Left ventricle myocardium superior (tissue), 1 donor: ENCODE measurements at regions not wholly inside any gene's neighbourhood (a gene's known extent, or its start where the extent isn't known, plus 50 kb on each side); places are given as distances from the start of the nearest gene placed in this dataset.

Experiments used
- ATAC-seq: fragments of 200-7000 bp; cut with Tn5 transposase; one replicate; pipeline ENCODE4 v1.9.1; 2020; ENCODE audit warnings: mild to moderate bottlenecking, moderate library complexity
- DNase-seq: peaks from one replicate; pipeline ENCODE4 v3.0.0-alpha.2; 2020
- intact Hi-C: fragments of 100-400 bp; cut with micrococcal nuclease; formaldehyde crosslinking; loops from one replicate; pipeline ENCODE4 v1.11.0; 2022
- donor health status: DM: no; HTN: yes; CAD: no; lungs with severe emphysema.

DNA sequence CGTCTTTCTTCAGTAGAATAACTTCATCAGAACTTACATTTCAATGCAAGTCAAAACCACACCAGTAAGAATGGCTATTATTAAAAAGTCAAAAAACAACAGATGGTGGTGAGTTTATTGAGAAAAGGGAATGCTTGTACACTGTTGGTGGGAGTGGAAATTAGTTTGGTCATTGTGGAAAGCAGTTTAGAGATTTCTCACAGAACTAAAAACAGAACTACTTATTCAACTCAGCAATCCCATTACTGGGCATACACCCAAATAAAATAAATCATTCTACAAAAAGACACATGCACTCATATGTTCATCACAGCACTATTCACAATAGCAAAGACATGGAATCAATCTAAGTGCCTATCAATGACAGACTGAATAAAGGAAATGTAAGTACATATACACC is 231.2 kb downstream of the NHLRC3 start:
- ATAC-seq = peak; percentile 66
- intact Hi-C loops = loop anchor here (5.0 to 10.0 kb wide), 2 partner anchors 122 to 215 kb away; no protein-coding TSS in a partner anchor

DNA sequence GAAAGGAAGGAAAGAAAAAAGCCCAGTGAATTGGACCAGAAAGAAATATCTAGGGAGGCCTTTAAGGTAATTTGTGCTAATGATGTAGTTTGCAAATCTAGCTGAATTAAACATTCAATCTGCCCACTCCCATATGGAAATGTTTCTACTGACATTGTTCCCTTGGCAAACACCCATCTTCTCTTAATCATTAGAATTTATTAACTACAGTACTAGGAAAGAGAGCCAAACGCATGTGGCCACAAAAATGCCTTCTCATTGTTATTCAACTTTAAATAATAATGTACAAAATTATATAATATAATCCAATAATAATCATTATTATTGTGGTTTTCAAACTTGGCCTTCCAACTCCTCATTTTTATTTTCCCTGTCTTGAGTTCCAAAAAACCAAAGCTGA is 234.7 kb downstream of the NHLRC3 start:
- no peak for ATAC-seq
- DNase-seq = no peak
- intact Hi-C loops = loop anchor here (5.0 to 10.0 kb wide), 3 partner anchors 132 to 344 kb away; partner anchors contain the start of gene LHFPL6

More for the DNA sequence above, 231.2 kb downstream of the NHLRC3 start:
- DNase-seq = no peak

DNA sequence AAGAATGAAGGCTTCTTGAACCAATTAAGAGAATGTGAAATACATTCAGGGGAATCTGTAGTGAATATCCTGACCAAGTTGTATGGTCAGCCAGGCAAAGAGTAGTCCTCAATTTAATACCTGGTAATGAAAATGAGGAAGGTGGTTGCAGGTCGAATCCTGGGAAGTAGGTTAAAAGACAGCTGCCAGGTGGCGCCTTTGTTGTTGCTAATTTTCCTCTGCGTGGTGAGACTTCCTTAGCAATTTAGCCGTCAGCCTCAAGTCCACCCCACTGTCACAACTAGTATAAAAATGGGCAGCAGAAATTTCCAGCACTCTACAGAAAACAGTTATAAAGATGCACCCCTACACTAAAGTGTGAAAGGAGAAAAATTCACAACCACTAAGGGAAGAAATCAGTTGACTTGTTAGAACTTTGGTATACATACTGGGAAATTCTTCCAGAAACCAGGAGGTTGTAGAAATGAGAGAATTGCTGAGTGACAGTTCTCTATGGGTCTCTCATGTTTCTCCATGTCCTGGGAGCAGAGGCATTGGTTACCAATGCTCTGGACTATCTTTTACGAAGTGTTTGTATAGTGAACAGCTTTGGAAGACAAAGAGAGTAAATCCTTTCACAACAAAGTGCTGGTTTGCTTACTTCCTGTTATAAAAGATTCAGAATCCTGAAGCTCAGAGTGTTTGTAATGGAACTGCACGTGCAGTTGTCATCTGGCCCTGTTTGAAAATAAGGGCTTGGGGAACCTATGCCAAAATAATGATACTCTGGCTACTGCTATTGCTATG is 235.9 kb downstream of the NHLRC3 start:
- peak; percentile 34 for ATAC-seq
- intact Hi-C loops = loop anchor here (5.0 to 10.0 kb wide), 3 partner anchors 131 to 343 kb away; partner anchors contain the start of gene LHFPL6
- DNase-seq = peak; percentile 41

DNA sequence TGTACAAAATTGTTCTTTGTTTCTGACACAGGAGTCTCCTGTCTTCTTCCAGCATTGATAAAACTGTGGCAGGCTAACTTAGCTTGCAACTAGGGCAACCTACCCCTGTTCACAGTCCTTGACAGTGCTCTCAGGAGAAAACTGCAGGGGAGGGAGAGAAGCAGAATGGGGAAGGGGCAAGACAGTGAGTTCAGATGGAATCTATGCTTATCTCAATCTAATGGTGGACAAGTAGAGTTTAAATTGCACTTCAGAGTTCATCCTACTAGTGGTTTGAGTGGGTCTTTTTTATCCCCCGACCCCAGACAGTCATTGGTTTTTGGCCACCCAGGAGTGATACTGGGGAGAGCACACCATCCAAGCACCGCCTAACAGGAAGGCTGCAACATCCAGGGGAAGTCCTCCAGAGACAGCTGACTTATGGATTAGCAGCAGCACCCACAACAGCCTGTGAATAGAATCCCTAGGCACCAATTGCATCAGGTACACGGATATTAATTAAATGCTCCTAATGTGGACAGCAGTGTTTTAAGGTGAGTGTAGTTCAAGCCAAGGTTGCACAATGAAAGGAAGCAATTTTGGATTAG is 236.6 kb downstream of the NHLRC3 start:
- peak; percentile 41 for ATAC-seq
- intact Hi-C loops = loop anchor here (5.0 to 10.0 kb wide), 3 partner anchors 130 to 342 kb away; partner anchors contain the start of gene LHFPL6
- no peak for DNase-seq

DNA sequence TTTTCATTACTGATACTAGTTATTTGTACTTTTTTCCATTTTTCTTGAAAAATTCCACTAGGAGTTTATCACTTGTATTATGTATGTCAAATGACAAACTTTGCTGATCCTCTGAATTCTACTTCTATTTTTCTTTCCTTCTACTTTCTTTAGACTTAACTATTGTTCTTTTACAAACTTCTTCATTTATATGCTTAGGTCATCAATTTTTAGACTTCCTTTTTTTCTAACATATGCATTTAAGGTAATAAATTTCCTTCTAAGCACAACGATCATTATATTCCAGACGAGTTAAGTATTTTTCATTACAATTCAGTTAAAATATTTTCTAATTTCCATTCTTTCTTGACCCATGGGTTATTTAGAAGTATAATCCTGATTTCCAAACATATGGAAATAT is 240.8 kb downstream of the NHLRC3 start:
- ATAC-seq (no peak), DNase-seq (no peak)
- intact Hi-C loops = loop anchor here (10.0 kb wide), 1 partner anchor 126 kb away; no protein-coding TSS in a partner anchor

DNA sequence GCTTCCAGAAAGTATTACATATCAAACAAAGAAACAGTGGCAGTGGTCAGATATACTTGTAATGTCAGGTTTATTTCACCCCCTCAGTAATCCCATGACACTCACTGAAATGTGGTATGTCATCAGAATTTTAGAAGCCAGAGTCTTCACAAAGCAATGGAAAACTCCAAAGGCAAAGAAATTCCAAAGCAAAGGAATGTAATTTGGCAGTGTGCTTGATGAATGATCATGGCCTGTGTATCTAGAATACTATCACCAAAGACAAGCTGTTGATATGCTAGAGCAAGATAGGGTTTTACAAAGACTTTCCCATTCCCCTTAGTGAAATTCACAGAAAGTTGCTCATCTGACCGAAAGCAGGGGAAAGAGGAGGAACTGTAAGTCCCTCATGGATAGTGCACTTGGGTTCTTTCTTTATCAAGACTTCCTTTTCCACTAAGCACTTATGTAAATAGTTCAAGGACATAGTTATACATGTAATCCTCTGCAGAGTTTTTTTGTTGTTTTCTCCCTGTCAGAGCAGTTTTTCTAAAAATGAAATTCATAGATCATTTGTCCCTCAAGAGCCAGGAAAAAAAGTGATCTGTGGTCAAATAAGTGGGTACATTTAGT is 243.4 kb downstream of the NHLRC3 start:
- no peak for DNase-seq
- intact Hi-C loops = no loop called here
- ATAC-seq = peak; percentile 48

DNA sequence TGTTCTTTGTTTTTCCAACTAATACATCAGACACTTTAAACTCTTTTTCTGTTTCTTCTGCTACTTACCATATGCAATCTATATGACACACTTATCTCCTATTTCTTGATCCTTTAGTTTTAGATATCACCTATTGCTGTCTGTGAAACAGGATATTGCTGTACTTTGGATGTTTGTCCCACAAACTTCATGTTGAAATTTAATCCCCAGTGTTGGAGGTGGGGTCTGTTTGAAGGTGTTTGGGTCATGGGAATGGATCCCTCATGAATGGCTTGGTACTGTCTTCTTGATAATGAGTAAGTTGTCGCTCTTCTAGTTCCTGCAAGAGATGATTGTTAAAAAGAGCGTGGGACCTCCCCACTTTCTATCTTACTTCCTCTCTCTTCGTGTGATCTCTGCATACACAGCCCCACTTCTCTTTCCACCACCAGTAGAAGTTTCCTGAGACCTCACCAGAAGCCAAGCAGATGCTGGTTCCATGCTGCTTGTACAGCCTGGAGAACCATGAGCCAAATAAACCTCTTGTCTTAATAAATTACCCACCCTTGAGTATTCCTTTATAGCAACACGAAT is 244.2 kb downstream of the NHLRC3 start:
- DNase-seq = no peak
- no peak for ATAC-seq

DNA sequence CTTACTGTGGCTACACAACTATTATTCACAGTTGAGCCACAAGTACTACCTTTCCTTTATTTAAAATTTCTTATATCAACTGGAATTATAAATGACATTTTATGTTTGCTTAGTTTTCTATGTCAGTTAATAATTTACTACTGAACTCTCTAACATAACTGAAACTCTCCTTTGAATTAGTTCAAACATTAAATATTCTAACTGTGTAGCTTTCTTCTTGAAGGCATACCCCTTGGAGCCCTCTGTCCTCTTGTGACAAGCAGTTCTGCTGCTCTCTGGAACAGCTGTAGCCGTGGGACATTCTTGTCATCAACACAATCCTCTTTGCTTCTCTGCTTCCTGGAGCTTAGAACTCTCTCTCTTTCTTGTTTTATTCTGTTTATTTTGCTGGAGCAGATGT is 244.8 kb downstream of the NHLRC3 start:
- DNase-seq = no peak
- intact Hi-C loops = no loop called here
- ATAC-seq = no peak

More for the DNA sequence above, 244.2 kb downstream of the NHLRC3 start:
- intact Hi-C loops = no loop called here

DNA sequence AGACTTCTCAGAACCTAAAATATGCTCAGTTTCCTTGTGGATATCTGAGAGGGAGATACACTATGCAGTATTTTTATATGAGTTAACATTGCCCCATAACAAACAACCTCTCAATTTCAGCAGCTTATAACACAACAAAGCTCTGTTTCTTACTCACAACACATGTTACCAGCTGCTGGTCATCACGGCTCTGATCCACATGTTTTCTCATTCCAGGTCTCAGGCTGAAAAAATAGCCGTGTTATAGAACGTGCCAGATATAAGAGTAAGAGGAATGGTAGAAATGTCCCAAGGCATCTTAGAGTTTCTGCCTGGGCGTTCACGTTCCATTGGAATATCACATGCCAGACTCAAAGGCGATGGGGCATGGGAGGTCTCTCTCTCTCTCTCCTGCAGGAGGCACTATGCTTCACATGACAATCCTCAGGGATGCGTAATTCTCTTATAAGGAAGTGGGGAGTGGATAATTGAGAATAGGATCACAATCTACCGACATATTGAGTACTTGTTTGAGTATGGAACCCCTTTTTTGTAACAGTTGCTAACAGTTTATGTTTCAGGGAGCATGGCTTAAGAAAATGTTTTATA is 246.6 kb downstream of the NHLRC3 start:
- DNase-seq = no peak
- ATAC-seq = peak; percentile 86

More for the DNA sequence above, 246.6 kb downstream of the NHLRC3 start:
- intact Hi-C loops = no loop called here
